ENCODE measurements at regions not wholly inside any gene's neighbourhood (a gene's known extent, or its start where the extent isn't known, plus 50 kb on each side); places are given as distances from the start of the nearest gene placed in this dataset.

GRCh38 chr1:244183037-244183436 is 132.0 kb downstream of the ZBTB18 start:
- no peak for TF ChIP-seq GABPA (IDR thresholded peaks at IDR 0.05; ENCODE audit: low read depth)
- no peak for TF ChIP-seq REST (IDR thresholded peaks at IDR 0.05; ENCODE audit: insufficient replicate concordance, low read depth)
- no peak for TF ChIP-seq SPI1 (IDR thresholded peaks at IDR 0.05; ENCODE audit: borderline replicate concordance, low read depth)
- no peak for TF ChIP-seq POLR2AphosphoS5 (IDR thresholded peaks at IDR 0.05; ENCODE audit: low read depth)
- TF ChIP-seq, protein P1, sequence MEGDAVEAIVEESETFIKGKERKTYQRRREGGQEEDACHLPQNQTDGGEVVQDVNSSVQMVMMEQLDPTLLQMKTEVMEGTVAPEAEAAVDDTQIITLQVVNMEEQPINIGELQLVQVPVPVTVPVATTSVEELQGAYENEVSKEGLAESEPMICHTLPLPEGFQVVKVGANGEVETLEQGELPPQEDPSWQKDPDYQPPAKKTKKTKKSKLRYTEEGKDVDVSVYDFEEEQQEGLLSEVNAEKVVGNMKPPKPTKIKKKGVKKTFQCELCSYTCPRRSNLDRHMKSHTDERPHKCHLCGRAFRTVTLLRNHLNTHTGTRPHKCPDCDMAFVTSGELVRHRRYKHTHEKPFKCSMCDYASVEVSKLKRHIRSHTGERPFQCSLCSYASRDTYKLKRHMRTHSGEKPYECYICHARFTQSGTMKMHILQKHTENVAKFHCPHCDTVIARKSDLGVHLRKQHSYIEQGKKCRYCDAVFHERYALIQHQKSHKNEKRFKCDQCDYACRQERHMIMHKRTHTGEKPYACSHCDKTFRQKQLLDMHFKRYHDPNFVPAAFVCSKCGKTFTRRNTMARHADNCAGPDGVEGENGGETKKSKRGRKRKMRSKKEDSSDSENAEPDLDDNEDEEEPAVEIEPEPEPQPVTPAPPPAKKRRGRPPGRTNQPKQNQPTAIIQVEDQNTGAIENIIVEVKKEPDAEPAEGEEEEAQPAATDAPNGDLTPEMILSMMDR (IDR thresholded peaks at IDR 0.05; ENCODE audit: insufficient read depth, low read length), result no peak
- H3K27me3 ChIP-seq (ENCODE audit: insufficient read depth, poor library complexity, severe bottlenecking), result no peaks in the 10 kb centered on the region

DNA sequence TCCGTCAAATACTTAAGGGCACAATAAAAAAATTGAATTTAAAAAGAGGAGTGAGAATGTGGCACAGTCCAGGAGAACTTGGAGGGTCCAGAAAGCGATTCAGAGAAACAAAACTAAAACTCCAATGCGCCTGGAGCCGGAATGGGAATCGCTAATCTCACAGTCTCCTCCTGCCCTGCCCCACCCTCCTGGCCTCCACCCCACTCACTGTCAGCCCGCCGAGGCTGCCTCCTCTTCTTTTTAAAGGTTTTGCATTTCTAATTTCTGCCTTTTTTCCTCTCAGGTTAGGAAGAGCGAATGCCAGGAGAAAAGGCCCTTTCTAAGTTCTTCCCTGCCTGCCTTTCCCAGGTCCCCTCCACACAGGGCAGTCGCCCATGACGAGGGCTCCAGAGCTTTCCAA is 135.3 kb downstream of the ZBTB18 start:
- TF ChIP-seq POLR2AphosphoS5 (IDR thresholded peaks at IDR 0.05; ENCODE audit: low read depth), result no peak
- no peak for TF ChIP-seq SPI1 (IDR thresholded peaks at IDR 0.05; ENCODE audit: borderline replicate concordance, low read depth)
- TF ChIP-seq, protein P1 (IDR thresholded peaks at IDR 0.05; ENCODE audit: insufficient read depth, low read length), result no peak
- TF ChIP-seq GABPA (IDR thresholded peaks at IDR 0.05; ENCODE audit: low read depth), result no peak
- TF ChIP-seq REST (IDR thresholded peaks at IDR 0.05; ENCODE audit: insufficient replicate concordance, low read depth), result no peak
- no peaks in the 10 kb centered on the region for H3K27me3 ChIP-seq (ENCODE audit: insufficient read depth, poor library complexity, severe bottlenecking)
- no peak overlapping the region for H3K27ac ChIP-seq (replicated peaks)
- no peak for DNase-seq (ENCODE audit: low read depth in 1 of 2, low spot score in 1 of 2)
- no peak overlapping the region for H3K4me3 ChIP-seq (replicated peaks; ENCODE audit: insufficient read depth, low read length)

More at GRCh38 chr1:244183037-244183436, 132.0 kb downstream of the ZBTB18 start:
- Histone ChIP-seq H3K4me3 (replicated peaks; ENCODE audit: insufficient read depth, low read length) (no peak overlapping the region), H3K27ac (replicated peaks) (no peak overlapping the region)
- DNase-seq (ENCODE audit: low read depth in 1 of 2, low spot score in 1 of 2), result no peak

GRCh38 chr1:244187310-244187709 is 136.2 kb downstream of the ZBTB18 start:
- Histone ChIP-seq H3K27ac (replicated peaks) (no peak overlapping the region), H3K27me3 (ENCODE audit: insufficient read depth, poor library complexity, severe bottlenecking) (no peaks in the 10 kb centered on the region), H3K4me3 (replicated peaks; ENCODE audit: insufficient read depth, low read length) (no peak overlapping the region)
- no peak for TF ChIP-seq GABPA (IDR thresholded peaks at IDR 0.05; ENCODE audit: low read depth)
- TF ChIP-seq REST (IDR thresholded peaks at IDR 0.05; ENCODE audit: insufficient replicate concordance, low read depth), result no peak
- TF ChIP-seq POLR2AphosphoS5 (IDR thresholded peaks at IDR 0.05; ENCODE audit: low read depth), result no peak
- TF ChIP-seq, protein P1 (IDR thresholded peaks at IDR 0.05; ENCODE audit: insufficient read depth, low read length), result no peak
- no peak for TF ChIP-seq SPI1 (IDR thresholded peaks at IDR 0.05; ENCODE audit: borderline replicate concordance, low read depth)
- DNase-seq (ENCODE audit: low read depth in 1 of 2, low spot score in 1 of 2), result no peak
